Activated CD4-positive, alpha-beta T cell treated with anti-CD3 and anti-CD28 coated beads, Interleukin-2, amount 50 U/mL, for 16 hours (primary cell): ENCODE measurements at regions not wholly inside any gene's neighbourhood (a gene's known extent, or its start where the extent isn't known, plus 50 kb on each side); places are given as distances from the start of the nearest gene placed in this dataset.

Source experiments
- DNase-seq: peaks from one replicate; pipeline ENCODE4 v3.0.0-alpha.2; 2020

DNA sequence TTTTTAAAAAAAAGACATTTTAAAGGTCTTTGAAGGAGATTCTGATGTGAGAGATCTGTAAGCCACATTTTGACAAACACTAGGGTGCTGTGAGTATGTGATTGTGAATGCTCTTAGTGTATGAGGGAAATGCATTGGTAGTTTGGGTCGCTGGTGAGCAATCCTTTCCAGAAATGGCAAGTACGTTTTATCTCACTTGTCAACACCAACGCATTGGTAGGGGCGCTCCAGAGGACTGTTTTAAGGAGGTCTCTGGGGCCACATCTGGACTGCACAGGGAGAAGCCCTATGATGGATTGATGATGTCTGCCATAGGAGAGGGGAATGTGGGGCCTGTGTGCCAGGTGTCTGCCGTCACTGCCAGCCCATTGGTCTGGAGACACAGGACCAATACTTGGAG, 522.6 kb downstream of the BNC2 start:
- DNase-seq: no peak

DNA sequence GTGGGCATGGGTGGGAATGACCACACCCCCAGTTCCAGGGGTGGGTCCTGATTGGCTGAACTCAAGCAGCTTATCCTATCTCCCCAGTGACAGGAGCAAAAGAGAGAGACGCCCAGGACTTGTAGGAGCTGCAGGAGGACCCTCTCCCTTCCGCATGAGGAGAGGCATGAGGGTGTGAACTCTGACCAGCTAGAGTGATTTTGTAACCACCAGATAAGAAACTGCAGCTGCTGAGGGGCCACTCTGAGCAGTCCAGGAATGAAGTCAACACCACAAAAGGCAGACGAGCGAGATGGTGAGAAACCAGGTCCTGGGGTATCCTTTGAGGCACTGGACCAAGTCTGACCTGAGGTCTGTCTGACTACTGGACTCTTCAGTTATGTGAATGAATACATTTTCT, 521.9 kb downstream of the BNC2 start:
- DNase-seq: no peak

DNA sequence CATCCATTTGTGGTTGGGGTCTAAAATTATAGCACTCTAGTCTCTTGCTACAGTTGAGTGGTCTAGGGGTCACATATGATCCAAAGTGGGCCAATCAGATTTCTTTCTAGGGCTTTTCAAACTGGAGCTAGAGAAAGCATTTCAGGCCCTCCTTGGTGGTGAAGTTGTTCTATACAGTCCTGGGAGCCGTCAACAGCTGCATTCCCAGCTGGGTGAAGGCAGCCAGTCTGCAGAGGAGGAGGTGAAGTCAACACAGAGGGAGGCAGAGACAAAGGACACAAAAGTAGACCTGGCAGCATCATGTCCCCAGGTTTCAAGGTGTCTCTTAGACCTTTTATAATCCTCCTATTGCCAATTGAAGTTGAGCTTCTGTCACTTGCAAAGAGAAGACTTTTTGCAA, 518.2 kb downstream of the BNC2 start:
- DNase-seq: no peak

DNA sequence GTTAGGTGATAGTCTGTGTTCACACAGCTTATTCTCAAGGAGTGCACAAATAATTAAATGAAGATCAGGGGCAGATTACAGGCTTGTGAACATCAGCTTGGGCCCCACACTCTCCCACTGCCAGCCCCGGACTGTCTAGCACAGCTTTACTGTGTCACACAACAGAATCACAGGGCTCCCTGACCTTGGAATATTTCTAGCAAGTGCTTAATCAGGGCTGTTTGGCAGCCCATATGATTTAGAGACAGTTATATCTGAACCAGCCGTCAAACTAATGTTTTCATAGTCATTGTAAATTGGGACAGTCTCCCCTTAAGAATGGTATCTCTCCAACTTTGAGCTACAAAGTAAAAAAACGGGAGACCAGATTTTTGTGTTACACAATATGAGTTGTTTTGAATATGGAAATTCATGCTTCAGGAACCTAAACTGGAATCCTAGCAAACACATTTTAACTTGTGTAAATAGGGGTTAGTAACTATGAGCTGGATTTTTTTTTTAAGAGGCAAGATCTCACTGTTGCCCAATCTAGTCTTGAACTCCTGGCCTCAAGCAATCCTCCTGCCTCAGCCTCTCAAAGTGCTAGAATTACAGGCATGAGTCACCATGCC, 517.6 kb downstream of the BNC2 start:
- no peak for DNase-seq

DNA sequence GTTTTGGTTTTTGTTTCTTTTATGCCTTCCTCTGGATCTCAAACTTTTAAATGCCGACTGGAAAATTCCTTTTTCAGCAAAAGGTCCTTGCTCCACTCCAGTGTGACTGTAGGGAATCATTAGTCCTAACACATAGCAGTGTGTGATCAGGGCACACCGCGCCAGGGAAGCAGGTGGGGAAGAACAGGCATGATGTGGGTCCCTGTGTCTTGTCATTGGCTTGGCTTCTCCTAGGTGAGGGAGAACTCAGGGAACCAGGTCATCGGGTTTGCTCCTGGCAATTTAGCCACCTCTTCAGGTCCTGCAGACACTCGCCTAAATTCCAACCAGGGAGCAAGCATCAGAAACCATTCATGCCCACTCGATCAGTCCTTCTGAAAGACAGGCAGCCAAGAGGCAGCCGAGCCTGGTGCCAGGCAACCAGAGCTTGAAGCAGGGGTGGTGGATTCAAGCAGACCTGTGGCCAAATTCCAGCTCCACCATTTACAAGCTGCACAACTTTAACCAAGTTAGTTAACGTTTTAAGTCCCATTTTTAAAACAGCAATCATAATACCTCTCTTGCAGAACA, 514.2 kb downstream of the BNC2 start:
- DNase-seq: no peak

DNA sequence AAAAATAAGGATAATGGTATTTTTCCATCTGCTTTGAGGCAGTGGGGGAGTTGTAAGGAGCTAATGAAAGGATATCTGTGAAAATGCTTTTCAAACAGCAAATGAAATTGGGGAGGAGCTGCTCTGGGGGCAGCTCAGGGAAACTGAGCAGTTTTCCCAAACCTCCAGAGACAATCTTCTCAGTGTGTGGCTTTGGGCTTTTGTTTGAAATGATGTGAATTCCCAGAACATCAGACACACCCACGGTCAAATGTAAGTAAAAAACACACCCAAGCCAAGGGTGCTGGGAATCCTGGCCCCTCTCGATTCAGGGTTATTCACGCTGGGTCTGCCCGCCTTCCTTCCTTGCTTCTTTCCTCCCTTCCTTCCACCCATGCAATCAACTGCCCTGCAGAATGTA, 512.6 kb downstream of the BNC2 start:
- DNase-seq: no peak

DNA sequence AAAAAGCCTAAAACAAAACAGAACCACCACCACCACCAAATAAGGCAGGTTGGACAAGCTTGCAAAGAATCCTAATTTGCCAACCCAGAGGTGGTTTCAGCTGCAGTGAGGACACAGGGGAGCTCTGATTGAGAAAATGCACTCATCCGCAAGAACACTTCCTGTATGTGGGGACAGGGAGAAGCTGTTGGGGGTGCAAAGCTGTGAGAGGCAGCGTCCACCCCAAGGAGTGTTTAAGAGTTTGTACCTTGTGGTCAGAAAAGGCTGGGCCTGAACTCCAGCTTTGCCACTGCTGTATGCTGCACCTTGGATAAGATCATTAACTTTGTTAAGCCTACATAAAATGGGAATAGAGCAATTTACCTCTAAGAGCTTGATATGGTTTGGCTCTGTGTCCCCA, 511.7 kb downstream of the BNC2 start:
- DNase-seq: no peak
